Brain microvascular endothelial cell (primary cell): ENCODE measurements at regions not wholly inside any gene's neighbourhood (a gene's known extent, or its start where the extent isn't known, plus 50 kb on each side); places are given as distances from the start of the nearest gene placed in this dataset.

ENCODE experiments used
- DNase-seq: peaks from one replicate; pipeline ENCODE4 v3.0.0-alpha.2; 2020
- H3K27ac ChIP-seq: fragments of 250-450 bp; sonication (Bioruptor Pico); 2 replicates; pipeline ENCODE4 v1.5.1; 2020; ENCODE audit warnings: mild to moderate bottlenecking, moderate library complexity
- H3K27me3 ChIP-seq: fragments of 250-450 bp; sonication (Bioruptor Pico); replicated peaks from 2 replicates; pipeline ENCODE4 v1.5.1; 2020; ENCODE audit warnings: mild to moderate bottlenecking
- H3K36me3 ChIP-seq: fragments of 250-450 bp; sonication (Bioruptor Pico); replicated peaks from 2 replicates; pipeline ENCODE4 v1.5.1; 2020; ENCODE audit warnings: mild to moderate bottlenecking
- H3K4me3 ChIP-seq: 2 replicates; pipeline ENCODE4 v1.5.1; 2011; ENCODE audit warnings: low read depth, mild to moderate bottlenecking, control low read depth, low read length, moderate library complexity
- CTCF ChIP-seq: IDR thresholded peaks from 2 replicates; pipeline ENCODE4 v1.5.1; 2011; ENCODE audit warnings: low read depth, mild to moderate bottlenecking, moderate library complexity, low read length, control low read depth, inconsistent platforms; ENCODE audit errors: missing control alignments
- in situ Hi-C: cut with HindIII; loops from 2 replicates; pipeline ENCODE4 v1.10.0; 2017; ENCODE audit warnings: low sequenced_read_pairs, low pct_ligation_motif_present

DNA sequence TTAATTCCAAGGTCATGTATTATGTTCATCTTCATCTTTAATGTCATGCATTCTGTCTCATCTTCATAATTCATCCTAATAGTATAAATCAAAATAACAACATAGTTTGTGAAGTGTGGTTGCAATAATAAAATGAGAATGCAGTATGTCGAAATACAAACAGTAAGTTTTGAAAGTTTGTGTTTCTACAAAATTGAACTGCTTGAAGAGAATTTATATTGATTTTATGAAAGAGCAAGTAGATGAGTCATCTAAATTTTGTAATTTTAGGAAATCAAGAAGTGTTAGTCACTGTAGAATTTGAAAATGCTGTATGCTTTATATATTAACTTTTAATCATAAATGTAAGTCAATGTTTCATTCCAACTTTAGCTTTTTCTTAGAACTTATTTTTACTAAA, 190.5 kb upstream of the PPP1R3A start:
- Histone ChIP-seq H3K27me3 (no peaks in the 10 kb centered on the region), H3K4me3 (no peak overlapping the region), H3K27ac (no peak overlapping the region), H3K36me3 (no peaks in the 10 kb centered on the region)
- TF ChIP-seq CTCF = no peak
- in situ Hi-C loops = no loop called here
- no peak for DNase-seq

DNA sequence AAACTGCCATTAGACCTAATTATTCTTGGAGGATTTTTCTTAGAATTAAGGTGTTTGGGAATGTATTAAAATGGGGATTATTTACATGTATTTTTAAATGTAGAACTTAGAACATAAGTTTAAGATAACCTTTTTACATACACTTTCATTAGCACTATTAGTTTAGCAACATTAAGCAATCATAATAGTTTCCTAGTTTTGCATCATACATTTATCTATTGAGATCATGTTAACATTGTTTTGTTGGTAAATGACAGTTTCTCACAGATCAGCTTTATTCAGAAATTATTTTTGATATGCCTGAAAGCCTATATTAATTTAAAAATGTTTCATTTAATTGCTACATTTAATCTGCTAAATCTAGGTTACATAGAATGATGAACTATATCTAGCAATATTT, 189.7 kb upstream of the PPP1R3A start:
- TF ChIP-seq CTCF = no peak
- Histone ChIP-seq H3K4me3 (no peak overlapping the region), H3K27me3 (no peaks in the 10 kb centered on the region), H3K27ac (no peak overlapping the region), H3K36me3 (no peaks in the 10 kb centered on the region)
- in situ Hi-C loops = no loop called here
- DNase-seq = no peak

DNA sequence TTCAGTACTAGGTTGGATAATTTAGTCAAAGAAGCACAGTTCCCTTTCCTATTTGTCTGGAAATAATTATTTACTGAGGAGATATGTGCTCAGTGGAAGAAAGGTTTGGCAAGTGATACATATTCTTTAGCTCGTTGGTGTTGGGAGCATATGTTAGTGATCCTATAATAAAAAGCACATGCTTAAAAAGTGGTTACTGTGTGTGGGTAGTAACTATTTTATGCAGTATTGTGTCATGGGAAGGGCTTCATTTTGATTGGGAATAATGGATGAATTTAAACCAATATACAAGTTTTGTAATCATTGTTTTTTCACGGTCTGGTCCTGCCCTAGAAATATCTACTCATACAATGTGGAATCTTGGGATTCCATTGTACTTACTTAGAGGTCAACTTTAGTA, 188.7 kb upstream of the PPP1R3A start:
- no peak for TF ChIP-seq CTCF
- DNase-seq = no peak
- in situ Hi-C loops = no loop called here
- no peak overlapping the region for H3K4me3 ChIP-seq
- no peaks in the 10 kb centered on the region for H3K36me3 ChIP-seq
- H3K27ac ChIP-seq = no peak overlapping the region
- H3K27me3 ChIP-seq = no peaks in the 10 kb centered on the region

DNA sequence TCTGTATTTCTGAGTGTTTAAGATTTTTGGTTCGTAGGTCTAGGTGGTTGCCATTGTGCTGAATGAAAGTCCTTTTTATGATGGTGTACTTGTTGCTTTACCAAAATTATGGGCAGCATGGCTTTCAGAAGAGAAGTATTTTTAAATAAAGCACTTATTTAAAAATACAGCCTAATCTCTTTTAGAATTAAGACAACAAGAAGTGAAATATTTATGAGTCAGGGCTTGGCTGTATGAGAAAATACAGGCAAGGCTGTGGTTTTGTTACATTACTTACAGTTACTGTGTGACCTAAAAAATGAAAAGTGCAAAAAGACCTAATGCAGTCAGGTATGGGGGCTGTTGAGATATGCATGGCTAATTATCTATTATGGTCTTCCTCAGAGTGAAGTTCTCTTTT, 185.2 kb upstream of the PPP1R3A start:
- in situ Hi-C loops = no loop called here
- peak; percentile 48 for DNase-seq
- Histone ChIP-seq H3K27ac (no peak overlapping the region), H3K4me3 (no peak overlapping the region), H3K27me3 (no peaks in the 10 kb centered on the region), H3K36me3 (no peaks in the 10 kb centered on the region)
- TF ChIP-seq CTCF = no peak

DNA sequence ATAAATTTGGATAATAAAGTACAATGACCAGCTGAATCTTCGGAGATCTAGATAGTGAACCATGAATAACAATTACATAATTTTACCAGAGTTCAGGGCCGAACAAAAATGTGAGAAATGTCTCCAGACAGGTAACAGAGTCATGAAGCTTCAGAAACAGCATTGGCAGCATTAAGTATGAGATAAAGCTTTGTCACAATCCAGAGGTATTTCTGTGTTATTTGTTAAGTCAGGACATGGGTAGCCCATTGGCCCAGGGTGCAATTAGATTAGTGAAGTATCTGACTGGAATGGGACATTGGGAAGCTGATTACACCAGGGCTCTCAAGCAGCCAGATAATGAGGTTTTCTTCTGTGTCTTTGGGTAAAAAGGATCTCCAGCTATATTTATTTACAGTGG, 184.2 kb upstream of the PPP1R3A start:
- no peaks in the 10 kb centered on the region for H3K36me3 ChIP-seq
- in situ Hi-C loops = no loop called here
- H3K27ac ChIP-seq = no peak overlapping the region
- TF ChIP-seq CTCF = no peak
- no peak for DNase-seq
- no peak overlapping the region for H3K4me3 ChIP-seq
- no peaks in the 10 kb centered on the region for H3K27me3 ChIP-seq

- in situ Hi-C loops = no loop called here
- Histone ChIP-seq H3K4me3 (no peak overlapping the region), H3K36me3 (no peaks in the 10 kb centered on the region), H3K27me3 (no peaks in the 10 kb centered on the region), H3K27ac (no peak overlapping the region)
- no peak for DNase-seq
- no peak for TF ChIP-seq CTCF
Observed at GRCh38 chr7:114102131-114102530, 183.3 kb upstream of the PPP1R3A start.
